ENCODE measurements at regions not wholly inside any gene's neighbourhood (a gene's known extent, or its start where the extent isn't known, plus 50 kb on each side); places are given as distances from the start of the nearest gene placed in this dataset.

- H3K4me1 ChIP-seq (ENCODE audit: control insufficient read depth, insufficient read depth, low read length): no peaks in the 10 kb centered on the region
These were observed 127.4 kb downstream of the CDC42EP3 start for GRCh38 chr2:37543999-37544557.

GRCh38 chr2:37544591-37545031, 126.8 kb downstream of the CDC42EP3 start:
- Histone ChIP-seq H3K9me3 (ENCODE audit: control insufficient read depth, insufficient read depth, low read depth, low read length) (no peaks in the 10 kb centered on the region), H3K36me3 (ENCODE audit: control insufficient read depth, insufficient read depth, low read length) (no peaks in the 10 kb centered on the region), H3K4me3 (ENCODE audit: low read depth, low read length) (no peak overlapping the region), H3K4me1 (ENCODE audit: control insufficient read depth, insufficient read depth, low read length) (no peaks in the 10 kb centered on the region), H3K9ac (ENCODE audit: low read length) (no peak overlapping the region), H3K27ac (ENCODE audit: low read depth, low read length) (no peak overlapping the region), H3K27me3 (ENCODE audit: control insufficient read depth, insufficient read depth, low read length) (no peaks in the 10 kb centered on the region)

More at GRCh38 chr2:37543999-37544557, 127.4 kb downstream of the CDC42EP3 start:
- Histone ChIP-seq H3K27ac (ENCODE audit: low read depth, low read length) (no peak overlapping the region), H3K9ac (ENCODE audit: low read length) (no peak overlapping the region), H3K9me3 (ENCODE audit: control insufficient read depth, insufficient read depth, low read depth, low read length) (no peaks in the 10 kb centered on the region), H3K36me3 (ENCODE audit: control insufficient read depth, insufficient read depth, low read length) (no peaks in the 10 kb centered on the region), H3K4me3 (ENCODE audit: low read depth, low read length) (no peak overlapping the region), H3K27me3 (ENCODE audit: control insufficient read depth, insufficient read depth, low read length) (no peaks in the 10 kb centered on the region)

- Histone ChIP-seq H3K27me3 (ENCODE audit: control insufficient read depth, insufficient read depth, low read length) (no peaks in the 10 kb centered on the region), H3K9ac (ENCODE audit: low read length) (no peak overlapping the region), H3K4me1 (ENCODE audit: control insufficient read depth, insufficient read depth, low read length) (no peaks in the 10 kb centered on the region), H3K27ac (ENCODE audit: low read depth, low read length) (no peak overlapping the region), H3K9me3 (ENCODE audit: control insufficient read depth, insufficient read depth, low read depth, low read length) (no peaks in the 10 kb centered on the region), H3K4me3 (ENCODE audit: low read depth, low read length) (no peak overlapping the region), H3K36me3 (ENCODE audit: control insufficient read depth, insufficient read depth, low read length) (no peaks in the 10 kb centered on the region)
These were observed 121.8 kb downstream of the CDC42EP3 start for GRCh38 chr2:37549598-37549997.

GRCh38 chr2:37550190-37550589, 121.3 kb downstream of the CDC42EP3 start:
- Histone ChIP-seq H3K9me3 (ENCODE audit: control insufficient read depth, insufficient read depth, low read depth, low read length) (no peaks in the 10 kb centered on the region), H3K4me3 (ENCODE audit: low read depth, low read length) (no peak overlapping the region), H3K27ac (ENCODE audit: low read depth, low read length) (no peak overlapping the region), H3K36me3 (ENCODE audit: control insufficient read depth, insufficient read depth, low read length) (no peaks in the 10 kb centered on the region), H3K4me1 (ENCODE audit: control insufficient read depth, insufficient read depth, low read length) (no peaks in the 10 kb centered on the region), H3K9ac (ENCODE audit: low read length) (no peak overlapping the region), H3K27me3 (ENCODE audit: control insufficient read depth, insufficient read depth, low read length) (no peaks in the 10 kb centered on the region)

- H3K9ac ChIP-seq (ENCODE audit: low read length): no peak overlapping the region
- no peaks in the 10 kb centered on the region for H3K4me1 ChIP-seq (ENCODE audit: control insufficient read depth, insufficient read depth, low read length)
- H3K27ac ChIP-seq (ENCODE audit: low read depth, low read length): no peak overlapping the region
- no peak overlapping the region for H3K4me3 ChIP-seq (ENCODE audit: low read depth, low read length)
- no peaks in the 10 kb centered on the region for H3K36me3 ChIP-seq (ENCODE audit: control insufficient read depth, insufficient read depth, low read length)
- no peaks in the 10 kb centered on the region for H3K27me3 ChIP-seq (ENCODE audit: control insufficient read depth, insufficient read depth, low read length)
- no peaks in the 10 kb centered on the region for H3K9me3 ChIP-seq (ENCODE audit: control insufficient read depth, insufficient read depth, low read depth, low read length)
These were observed 119.7 kb downstream of the CDC42EP3 start for GRCh38 chr2:37551783-37552182.

GRCh38 chr2:37552339-37552738, 119.1 kb downstream of the CDC42EP3 start:
- Histone ChIP-seq H3K4me1 (ENCODE audit: control insufficient read depth, insufficient read depth, low read length) (no peaks in the 10 kb centered on the region), H3K27ac (ENCODE audit: low read depth, low read length) (no peak overlapping the region), H3K9ac (ENCODE audit: low read length) (no peak overlapping the region), H3K36me3 (ENCODE audit: control insufficient read depth, insufficient read depth, low read length) (no peaks in the 10 kb centered on the region), H3K9me3 (ENCODE audit: control insufficient read depth, insufficient read depth, low read depth, low read length) (no peaks in the 10 kb centered on the region), H3K4me3 (ENCODE audit: low read depth, low read length) (no peak overlapping the region), H3K27me3 (ENCODE audit: control insufficient read depth, insufficient read depth, low read length) (no peaks in the 10 kb centered on the region)

- H3K27ac ChIP-seq (ENCODE audit: low read depth, low read length): no peak overlapping the region
- H3K27me3 ChIP-seq (ENCODE audit: control insufficient read depth, insufficient read depth, low read length): no peaks in the 10 kb centered on the region
- H3K9ac ChIP-seq (ENCODE audit: low read length): no peak overlapping the region
- H3K4me3 ChIP-seq (ENCODE audit: low read depth, low read length): no peak overlapping the region
- no peaks in the 10 kb centered on the region for H3K4me1 ChIP-seq (ENCODE audit: control insufficient read depth, insufficient read depth, low read length)
- H3K36me3 ChIP-seq (ENCODE audit: control insufficient read depth, insufficient read depth, low read length): no peaks in the 10 kb centered on the region
- H3K9me3 ChIP-seq (ENCODE audit: control insufficient read depth, insufficient read depth, low read depth, low read length): no peaks in the 10 kb centered on the region
These were observed 117.9 kb downstream of the CDC42EP3 start for GRCh38 chr2:37553411-37554154.

GRCh38 chr2:37554155-37554510, 117.3 kb downstream of the CDC42EP3 start:
- H3K9ac ChIP-seq (ENCODE audit: low read length): no peak overlapping the region
- H3K9me3 ChIP-seq (ENCODE audit: control insufficient read depth, insufficient read depth, low read depth, low read length): no peaks in the 10 kb centered on the region
- H3K4me1 ChIP-seq (ENCODE audit: control insufficient read depth, insufficient read depth, low read length): no peaks in the 10 kb centered on the region
- no peaks in the 10 kb centered on the region for H3K27me3 ChIP-seq (ENCODE audit: control insufficient read depth, insufficient read depth, low read length)
- H3K36me3 ChIP-seq (ENCODE audit: control insufficient read depth, insufficient read depth, low read length): no peaks in the 10 kb centered on the region
- no peak overlapping the region for H3K27ac ChIP-seq (ENCODE audit: low read depth, low read length)
- no peak overlapping the region for H3K4me3 ChIP-seq (ENCODE audit: low read depth, low read length)

- no peaks in the 10 kb centered on the region for H3K36me3 ChIP-seq (ENCODE audit: control insufficient read depth, insufficient read depth, low read length)
- H3K9me3 ChIP-seq (ENCODE audit: control insufficient read depth, insufficient read depth, low read depth, low read length): no peaks in the 10 kb centered on the region
- no peak overlapping the region for H3K27ac ChIP-seq (ENCODE audit: low read depth, low read length)
- no peak overlapping the region for H3K9ac ChIP-seq (ENCODE audit: low read length)
- no peak overlapping the region for H3K4me3 ChIP-seq (ENCODE audit: low read depth, low read length)
- no peaks in the 10 kb centered on the region for H3K4me1 ChIP-seq (ENCODE audit: control insufficient read depth, insufficient read depth, low read length)
- no peaks in the 10 kb centered on the region for H3K27me3 ChIP-seq (ENCODE audit: control insufficient read depth, insufficient read depth, low read length)
These were observed 116.8 kb downstream of the CDC42EP3 start for GRCh38 chr2:37554687-37555086.

GRCh38 chr2:37555457-37555856, 116.0 kb downstream of the CDC42EP3 start:
- H3K4me1 ChIP-seq (ENCODE audit: control insufficient read depth, insufficient read depth, low read length): no peaks in the 10 kb centered on the region
- H3K9me3 ChIP-seq (ENCODE audit: control insufficient read depth, insufficient read depth, low read depth, low read length): no peaks in the 10 kb centered on the region
- H3K27me3 ChIP-seq (ENCODE audit: control insufficient read depth, insufficient read depth, low read length): no peaks in the 10 kb centered on the region
- no peak overlapping the region for H3K4me3 ChIP-seq (ENCODE audit: low read depth, low read length)
- H3K36me3 ChIP-seq (ENCODE audit: control insufficient read depth, insufficient read depth, low read length): no peaks in the 10 kb centered on the region
- no peak overlapping the region for H3K27ac ChIP-seq (ENCODE audit: low read depth, low read length)
- H3K9ac ChIP-seq (ENCODE audit: low read length): no peak overlapping the region

GRCh38 chr2:37556256-37556655, 115.2 kb downstream of the CDC42EP3 start:
- Histone ChIP-seq H3K27ac (ENCODE audit: low read depth, low read length) (no peak overlapping the region), H3K4me3 (ENCODE audit: low read depth, low read length) (no peak overlapping the region), H3K36me3 (ENCODE audit: control insufficient read depth, insufficient read depth, low read length) (no peaks in the 10 kb centered on the region), H3K9ac (ENCODE audit: low read length) (no peak overlapping the region), H3K4me1 (ENCODE audit: control insufficient read depth, insufficient read depth, low read length) (peaks cover under 1% of the 10 kb centered on the region; the same call in 1 of the 2 replicates), H3K27me3 (ENCODE audit: control insufficient read depth, insufficient read depth, low read length) (no peaks in the 10 kb centered on the region), H3K9me3 (ENCODE audit: control insufficient read depth, insufficient read depth, low read depth, low read length) (no peaks in the 10 kb centered on the region)
